ENCODE measurements at regions not wholly inside any gene's neighbourhood (a gene's known extent, or its start where the extent isn't known, plus 50 kb on each side); places are given as distances from the start of the nearest gene placed in this dataset.

GRCh38 chr18:77520767-77521166 lies 271.1 kb downstream of the GALR1 start:
- no peaks in the 10 kb centered on the region for H3K36me3 ChIP-seq
- no peak for TF ChIP-seq CTCF (IDR thresholded peaks at IDR 0.05)
- no peak overlapping the region for H3K27ac ChIP-seq
- no peaks in the 10 kb centered on the region for H3K9me3 ChIP-seq
- no peaks in the 10 kb centered on the region for H3K4me1 ChIP-seq
- H3K27me3 ChIP-seq, result no peaks in the 10 kb centered on the region
- no peak for DNase-seq
- intact Hi-C loops (cut with DNase I; ENCODE audit: low total_unique reads), result no loop called here
- H3K4me3 ChIP-seq, result no peak overlapping the region

GRCh38 chr18:77522051-77522675 lies 272.5 kb downstream of the GALR1 start:
- Histone ChIP-seq H3K27ac (no peak overlapping the region), H3K27me3 (no peaks in the 10 kb centered on the region), H3K9me3 (no peaks in the 10 kb centered on the region), H3K4me3 (no peak overlapping the region), H3K4me1 (no peaks in the 10 kb centered on the region), H3K36me3 (no peaks in the 10 kb centered on the region)
- intact Hi-C loops (cut with DNase I; ENCODE audit: low total_unique reads), result no loop called here
- no peak for DNase-seq
- TF ChIP-seq CTCF (IDR thresholded peaks at IDR 0.05), result no peak

- H3K27ac ChIP-seq, result no peak overlapping the region
- no peaks in the 10 kb centered on the region for H3K36me3 ChIP-seq
- H3K4me1 ChIP-seq, result no peaks in the 10 kb centered on the region
- H3K4me3 ChIP-seq, result no peak overlapping the region
- no peaks in the 10 kb centered on the region for H3K9me3 ChIP-seq
- TF ChIP-seq CTCF (IDR thresholded peaks at IDR 0.05), result no peak
- DNase-seq, result no peak
- no peaks in the 10 kb centered on the region for H3K27me3 ChIP-seq
- intact Hi-C loops (cut with DNase I; ENCODE audit: low total_unique reads), result no loop called here
Measured at GRCh38 chr18:77524909-77525308, 275.3 kb downstream of the GALR1 start.

GRCh38 chr18:77526962-77527361 lies 277.3 kb downstream of the GALR1 start:
- TF ChIP-seq CTCF (IDR thresholded peaks at IDR 0.05), result no peak
- Histone ChIP-seq H3K9me3 (no peaks in the 10 kb centered on the region), H3K27ac (no peak overlapping the region), H3K4me1 (no peaks in the 10 kb centered on the region), H3K27me3 (no peaks in the 10 kb centered on the region), H3K36me3 (no peaks in the 10 kb centered on the region), H3K4me3 (no peak overlapping the region)
- intact Hi-C loops (cut with DNase I; ENCODE audit: low total_unique reads), result no loop called here
- no peak for DNase-seq

- Histone ChIP-seq H3K9me3 (no peaks in the 10 kb centered on the region), H3K4me3 (no peak overlapping the region), H3K27me3 (no peaks in the 10 kb centered on the region), H3K4me1 (no peaks in the 10 kb centered on the region), H3K27ac (no peak overlapping the region), H3K36me3 (no peaks in the 10 kb centered on the region)
- TF ChIP-seq CTCF (IDR thresholded peaks at IDR 0.05), result no peak
- intact Hi-C loops (cut with DNase I; ENCODE audit: low total_unique reads), result no loop called here
- peak in 1 of 2 donors; percentile 37 for DNase-seq
Measured at GRCh38 chr18:77528872-77529271, 279.2 kb downstream of the GALR1 start.
